H9 (cell line): ENCODE measurements at regions not wholly inside any gene's neighbourhood (a gene's known extent, or its start where the extent isn't known, plus 50 kb on each side); places are given as distances from the start of the nearest gene placed in this dataset.

Source experiments
- DNase-seq: peaks from one replicate; pipeline ENCODE4 v3.0.0-alpha.2; 2017
- H2AFZ ChIP-seq: one replicate; pipeline ENCODE4 v1.6.1; 2013; ENCODE audit warnings: mild to moderate bottlenecking, low read length, control low read depth, moderate library complexity
- H2AK5ac ChIP-seq: 2 replicates; pipeline ENCODE4 v1.6.1; 2013; ENCODE audit warnings: low read length, control low read depth, mixed read lengths; ENCODE audit not compliant: insufficient read length
- H2BK120ac ChIP-seq: one replicate; pipeline ENCODE4 v1.6.1; 2013; ENCODE audit warnings: low read depth, mild to moderate bottlenecking, low read length, control low read depth, inconsistent platforms; ENCODE audit not compliant: poor library complexity, severe bottlenecking
- H2BK12ac ChIP-seq: 2 replicates; pipeline ENCODE4 v1.6.1; 2013; ENCODE audit warnings: low read length, control low read depth, mixed read lengths, low read depth; ENCODE audit not compliant: insufficient read length
- H2BK15ac ChIP-seq: 2 replicates; pipeline ENCODE4 v1.6.1; 2013; ENCODE audit warnings: low read depth, low read length, control low read depth
- H2BK20ac ChIP-seq: one replicate; pipeline ENCODE4 v1.6.1; 2013; ENCODE audit warnings: low read depth, mild to moderate bottlenecking, low read length, control low read depth, inconsistent platforms; ENCODE audit not compliant: poor library complexity, severe bottlenecking
- H2BK5ac ChIP-seq: 2 replicates; pipeline ENCODE4 v1.6.1; 2013; ENCODE audit warnings: low read length, control low read depth, mixed read lengths; ENCODE audit not compliant: insufficient read length
- H3K14ac ChIP-seq: 2 replicates; pipeline ENCODE4 v1.6.1; 2013; ENCODE audit warnings: low read length, control low read depth; ENCODE audit not compliant: insufficient read depth
- H3K18ac ChIP-seq: 2 replicates; pipeline ENCODE4 v1.6.1; 2013; ENCODE audit warnings: low read depth, mild to moderate bottlenecking, mixed read lengths, low read length, control low read depth; ENCODE audit not compliant: insufficient read length
- H3K23ac ChIP-seq: 2 replicates; pipeline ENCODE4 v1.6.1; 2013; ENCODE audit warnings: low read length, control low read depth, mixed read lengths, low read depth; ENCODE audit not compliant: insufficient read length
- H3K23me2 ChIP-seq: 2 replicates; pipeline ENCODE4 v1.6.1; 2013; ENCODE audit warnings: low read depth, mild to moderate bottlenecking, mixed read lengths, low read length, control low read depth; ENCODE audit not compliant: insufficient read length, poor library complexity, severe bottlenecking
- H3K27ac ChIP-seq: 2 replicates; pipeline ENCODE4 v1.5.1; 2013; ENCODE audit warnings: low read length, control low read depth, mixed read lengths, low read depth; ENCODE audit not compliant: insufficient read length
- H3K27me3 ChIP-seq: 2 replicates; pipeline ENCODE4 v1.6.1; 2013; ENCODE audit warnings: low read length, control low read depth, inconsistent platforms; ENCODE audit not compliant: insufficient read depth
- H3K4ac ChIP-seq: 2 replicates; pipeline ENCODE4 v1.6.1; 2013; ENCODE audit warnings: low read depth, mild to moderate bottlenecking, control low read depth, inconsistent platforms, low read length, moderate library complexity
- H3K4me1 ChIP-seq: 2 replicates; pipeline ENCODE4 v1.6.1; 2013; ENCODE audit warnings: low read length, control low read depth, inconsistent platforms; ENCODE audit not compliant: insufficient read depth
- H3K4me2 ChIP-seq: 2 replicates; pipeline ENCODE4 v1.6.1; 2013; ENCODE audit warnings: low read length, control low read depth, mixed read lengths; ENCODE audit not compliant: insufficient read length, insufficient read depth
- H3K56ac ChIP-seq: 2 replicates; pipeline ENCODE4 v1.6.1; 2013; ENCODE audit warnings: low read depth, mild to moderate bottlenecking, mixed read lengths, low read length, control low read depth; ENCODE audit not compliant: insufficient read length
- H3K79me1 ChIP-seq: 2 replicates; pipeline ENCODE4 v1.6.1; 2013; ENCODE audit warnings: low read depth, mild to moderate bottlenecking, moderate library complexity, low read length, control low read depth, inconsistent platforms; ENCODE audit not compliant: insufficient read depth, poor library complexity, severe bottlenecking
- H3K79me2 ChIP-seq: 2 replicates; pipeline ENCODE4 v1.6.1; 2013; ENCODE audit warnings: low read length, control low read depth, inconsistent platforms; ENCODE audit not compliant: insufficient read depth
- H3K9ac ChIP-seq: 2 replicates; pipeline ENCODE4 v1.6.1; 2013; ENCODE audit warnings: low read length, control low read depth, mixed read lengths; ENCODE audit not compliant: insufficient read length; ENCODE audit errors: extremely low read depth
- H3K9me3 ChIP-seq: one replicate; pipeline ENCODE4 v1.6.1; 2013; ENCODE audit warnings: low read depth, low read length, inconsistent platforms; ENCODE audit not compliant: control insufficient read depth
- H3T11ph ChIP-seq: one replicate; pipeline ENCODE4 v1.6.1; 2013; ENCODE audit warnings: mild to moderate bottlenecking, low read length, control low read depth, inconsistent platforms
- H4K20me1 ChIP-seq: one replicate; pipeline ENCODE4 v1.6.1; 2013; ENCODE audit not compliant: control insufficient read depth, insufficient read length, insufficient read depth
- H4K5ac ChIP-seq: 2 replicates; pipeline ENCODE4 v1.6.1; 2013; ENCODE audit warnings: low read depth, mild to moderate bottlenecking, mixed read lengths, low read length, control low read depth; ENCODE audit not compliant: insufficient read length
- H4K8ac ChIP-seq: replicated peaks from 2 replicates; pipeline ENCODE4 v1.6.1; 2013; ENCODE audit warnings: low read length, control low read depth, mixed read lengths, low read depth; ENCODE audit not compliant: insufficient read length
- H4K91ac ChIP-seq: 2 replicates; pipeline ENCODE4 v1.6.1; 2013; ENCODE audit warnings: low read depth, mild to moderate bottlenecking, moderate library complexity, mixed read lengths, low read length, control low read depth; ENCODE audit not compliant: insufficient read length
- H3K27ac Mint-ChIP-seq, 3 experiments: 2 replicates in 2 of 3; 3 replicates in 1 of 3; pipeline ENCODE4 v1.8.0; 2020 to 2021; ENCODE audit warnings: mixed read lengths in 3 of 3, mild to moderate bottlenecking in 1 of 3, moderate library complexity in 1 of 3
- H3K27me3 Mint-ChIP-seq: 2 replicates; pipeline ENCODE4 v1.8.0; 2021; ENCODE audit warnings: low read depth, mild to moderate bottlenecking, moderate library complexity, mixed read lengths
- H3K36me3 Mint-ChIP-seq, 3 experiments: 2 replicates in 2 of 3; 3 replicates in 1 of 3; pipeline ENCODE4 v1.8.0; 2020 to 2021; ENCODE audit warnings: low read depth in 3 of 3, mixed read lengths in 3 of 3; ENCODE audit not compliant: insufficient read depth in 1 of 3
- H3K4me1 Mint-ChIP-seq, 2 experiments: 2 replicates each; pipeline ENCODE4 v1.8.0; 2020; ENCODE audit warnings: mixed read lengths in 2 of 2
- H3K4me3 Mint-ChIP-seq, 2 experiments: 2 replicates in 1 of 2; 3 replicates in 1 of 2; pipeline ENCODE4 v1.8.0; 2020 to 2021; ENCODE audit warnings: mild to moderate bottlenecking in 2 of 2, mixed read lengths in 2 of 2, moderate library complexity in 1 of 2
- H3K9me3 Mint-ChIP-seq, 2 experiments: 2 replicates in 1 of 2; 3 replicates in 1 of 2; pipeline ENCODE4 v1.8.0; 2020; ENCODE audit warnings: mild to moderate bottlenecking in 2 of 2, mixed read lengths in 2 of 2, moderate library complexity in 1 of 2
- WGBS: extraction: QIAGEN DNeasy Blood & Tissue Kit; methylation state at CpG from one replicate; pipeline ENCODE4 v1.1.7; 2013; ENCODE audit warnings: missing lambda C conversion rate, low lambda C conversion rate, mixed read lengths; ENCODE audit not compliant: insufficient read length; ENCODE audit errors: extremely low coverage; 5-methylcytosine and 5-hydroxymethylcytosine counted together
- TF ChIP-seq, protein P1 (sequence below): fragments of 200-600 bp; sonication (generic); conservative IDR thresholded peaks from 3 replicates; pipeline ENCODE4 v1.8.0; 2021; ENCODE audit warnings: antibody characterized with exemption, mild to moderate bottlenecking

DNA sequence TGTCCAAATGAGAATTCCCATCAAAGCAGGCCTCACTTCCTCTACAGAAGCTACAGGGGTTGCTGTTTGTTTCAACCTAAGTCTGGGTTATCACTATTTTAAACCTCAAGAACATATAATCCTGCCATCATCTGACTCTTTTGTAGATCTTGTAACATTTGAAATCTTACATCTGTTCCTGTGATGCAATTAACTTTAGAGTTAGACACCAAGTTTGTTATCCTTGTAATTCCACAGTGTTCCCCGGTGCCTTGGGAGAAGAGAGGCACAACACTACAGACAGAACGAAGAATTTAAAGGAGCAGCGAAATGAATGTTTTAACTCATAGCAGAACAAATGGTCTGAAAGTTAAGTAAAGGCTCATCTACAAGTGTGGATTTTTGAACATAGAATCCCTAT, 116.1 kb downstream of the UCHL5 start:
- Mint-ChIP-seq H3K4me3 (no peak overlapping the region), H3K9me3 (no peaks in the 10 kb centered on the region), H3K27me3 (no peaks in the 10 kb centered on the region), H3K27ac (no peak overlapping the region), H3K4me1 (peaks cover 0 to 4% of the 10 kb centered on the region in 2 experiments; a peak in 2 of 4 replicates), H3K36me3 (no peaks in the 10 kb centered on the region)
- H2AFZ ChIP-seq, result no peak overlapping the region
- H3K79me2 ChIP-seq, result no peaks in the 10 kb centered on the region
- no peak overlapping the region for H3K14ac ChIP-seq
- H2BK20ac ChIP-seq, result no peak overlapping the region
- no peak overlapping the region for H3K4me2 ChIP-seq
- H3K4ac ChIP-seq, result no peak overlapping the region
- no CpG with 5 or more reads among the region's 3 CpGs for WGBS
- H3K56ac ChIP-seq, result no peak overlapping the region
- no peak for DNase-seq
- no peaks in the 10 kb centered on the region for H3K4me1 ChIP-seq
- H3T11ph ChIP-seq, result no peak overlapping the region
- no peak overlapping the region for H2BK5ac ChIP-seq
- no peaks in the 10 kb centered on the region for H4K20me1 ChIP-seq
- H2BK15ac ChIP-seq, result no peak overlapping the region
- H4K91ac ChIP-seq, result no peak overlapping the region
- H3K18ac ChIP-seq, result no peak overlapping the region
- H3K79me1 ChIP-seq, result no peaks in the 10 kb centered on the region
- no peak overlapping the region for H2BK120ac ChIP-seq
- H3K23ac ChIP-seq, result no peak overlapping the region
- H3K9ac ChIP-seq, result no peak overlapping the region
- H3K9me3 ChIP-seq, result no peaks in the 10 kb centered on the region
- no peaks in the 10 kb centered on the region for H3K23me2 ChIP-seq
- H2BK12ac ChIP-seq, result no peak overlapping the region
- H3K27ac ChIP-seq, result no peak overlapping the region
- no peak overlapping the region for H4K8ac ChIP-seq
- H4K5ac ChIP-seq, result no peak overlapping the region
- H3K27me3 ChIP-seq, result no peaks in the 10 kb centered on the region
- TF ChIP-seq, protein P1, sequence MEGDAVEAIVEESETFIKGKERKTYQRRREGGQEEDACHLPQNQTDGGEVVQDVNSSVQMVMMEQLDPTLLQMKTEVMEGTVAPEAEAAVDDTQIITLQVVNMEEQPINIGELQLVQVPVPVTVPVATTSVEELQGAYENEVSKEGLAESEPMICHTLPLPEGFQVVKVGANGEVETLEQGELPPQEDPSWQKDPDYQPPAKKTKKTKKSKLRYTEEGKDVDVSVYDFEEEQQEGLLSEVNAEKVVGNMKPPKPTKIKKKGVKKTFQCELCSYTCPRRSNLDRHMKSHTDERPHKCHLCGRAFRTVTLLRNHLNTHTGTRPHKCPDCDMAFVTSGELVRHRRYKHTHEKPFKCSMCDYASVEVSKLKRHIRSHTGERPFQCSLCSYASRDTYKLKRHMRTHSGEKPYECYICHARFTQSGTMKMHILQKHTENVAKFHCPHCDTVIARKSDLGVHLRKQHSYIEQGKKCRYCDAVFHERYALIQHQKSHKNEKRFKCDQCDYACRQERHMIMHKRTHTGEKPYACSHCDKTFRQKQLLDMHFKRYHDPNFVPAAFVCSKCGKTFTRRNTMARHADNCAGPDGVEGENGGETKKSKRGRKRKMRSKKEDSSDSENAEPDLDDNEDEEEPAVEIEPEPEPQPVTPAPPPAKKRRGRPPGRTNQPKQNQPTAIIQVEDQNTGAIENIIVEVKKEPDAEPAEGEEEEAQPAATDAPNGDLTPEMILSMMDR, result no peak
- H2AK5ac ChIP-seq, result no peak overlapping the region
